ENCODE measurements at regions not wholly inside any gene's neighbourhood (a gene's known extent, or its start where the extent isn't known, plus 50 kb on each side); places are given as distances from the start of the nearest gene placed in this dataset.

- TF ChIP-seq, protein P1, sequence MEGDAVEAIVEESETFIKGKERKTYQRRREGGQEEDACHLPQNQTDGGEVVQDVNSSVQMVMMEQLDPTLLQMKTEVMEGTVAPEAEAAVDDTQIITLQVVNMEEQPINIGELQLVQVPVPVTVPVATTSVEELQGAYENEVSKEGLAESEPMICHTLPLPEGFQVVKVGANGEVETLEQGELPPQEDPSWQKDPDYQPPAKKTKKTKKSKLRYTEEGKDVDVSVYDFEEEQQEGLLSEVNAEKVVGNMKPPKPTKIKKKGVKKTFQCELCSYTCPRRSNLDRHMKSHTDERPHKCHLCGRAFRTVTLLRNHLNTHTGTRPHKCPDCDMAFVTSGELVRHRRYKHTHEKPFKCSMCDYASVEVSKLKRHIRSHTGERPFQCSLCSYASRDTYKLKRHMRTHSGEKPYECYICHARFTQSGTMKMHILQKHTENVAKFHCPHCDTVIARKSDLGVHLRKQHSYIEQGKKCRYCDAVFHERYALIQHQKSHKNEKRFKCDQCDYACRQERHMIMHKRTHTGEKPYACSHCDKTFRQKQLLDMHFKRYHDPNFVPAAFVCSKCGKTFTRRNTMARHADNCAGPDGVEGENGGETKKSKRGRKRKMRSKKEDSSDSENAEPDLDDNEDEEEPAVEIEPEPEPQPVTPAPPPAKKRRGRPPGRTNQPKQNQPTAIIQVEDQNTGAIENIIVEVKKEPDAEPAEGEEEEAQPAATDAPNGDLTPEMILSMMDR (IDR thresholded peaks at IDR 0.05; ENCODE audit: low read depth, low read length, poor library complexity, severe bottlenecking): no peak
- TF ChIP-seq EZH2phosphoT487 (IDR thresholded peaks at IDR 0.05; ENCODE audit: borderline replicate concordance, low read length): no peak
Measured at GRCh38 chr15:27601239-27601960, 497.7 kb downstream of the OCA2 start.

Measured in DOHH2 (cell line).